Stimulated activated CD8-positive, alpha-beta memory T cell treated with anti-CD3 and anti-CD28 coated beads, Interleukin-7, amount 100 ng/mL, for 1 hour (primary cell): ENCODE measurements at regions not wholly inside any gene's neighbourhood (a gene's known extent, or its start where the extent isn't known, plus 50 kb on each side); places are given as distances from the start of the nearest gene placed in this dataset.

ENCODE experiments used
- DNase-seq, 2 donors: peaks; one replicate each; pipeline ENCODE4 v3.0.0-alpha.2; 2020; ENCODE audit warnings: low read depth in 2 of 2

- no peak for DNase-seq
These were observed 679.8 kb downstream of the CETN3 start for GRCh38 chr5:89729623-89730301.

- no peak for DNase-seq
These were observed 680.8 kb downstream of the CETN3 start for GRCh38 chr5:89728750-89729149.

- DNase-seq: no peak
These were observed 681.4 kb downstream of the CETN3 start for GRCh38 chr5:89728134-89728533.

GRCh38 chr5:89724379-89725095 lies 685.0 kb downstream of the CETN3 start:
- no peak for DNase-seq

GRCh38 chr5:89723907-89724306 lies 685.6 kb downstream of the CETN3 start:
- DNase-seq: no peak

GRCh38 chr5:89722538-89722937 lies 687.0 kb downstream of the CETN3 start:
- no peak for DNase-seq

GRCh38 chr5:89721931-89722330 lies 687.6 kb downstream of the CETN3 start:
- DNase-seq: no peak

- no peak for DNase-seq
These were observed 688.2 kb downstream of the CETN3 start for GRCh38 chr5:89721353-89721752.

GRCh38 chr5:89712134-89712700 lies 697.3 kb downstream of the CETN3 start:
- DNase-seq: no peak

GRCh38 chr5:89711526-89711925 lies 698.0 kb downstream of the CETN3 start:
- no peak for DNase-seq

GRCh38 chr5:89710006-89710405 lies 699.5 kb downstream of the CETN3 start:
- DNase-seq: no peak

- DNase-seq: no peak
These were observed 701.7 kb downstream of the CETN3 start for GRCh38 chr5:89707891-89708290.

GRCh38 chr5:89706731-89707130 lies 702.8 kb downstream of the CETN3 start:
- DNase-seq: no peak

GRCh38 chr5:89703817-89704216 lies 705.7 kb downstream of the CETN3 start:
- DNase-seq: no peak

- no peak for DNase-seq
These were observed 711.5 kb downstream of the CETN3 start for GRCh38 chr5:89698028-89698427.

GRCh38 chr5:89697581-89697980 lies 712.0 kb downstream of the CETN3 start:
- DNase-seq: no peak

GRCh38 chr5:89695371-89695770 lies 714.2 kb downstream of the CETN3 start:
- DNase-seq: no peak

- DNase-seq: no peak
These were observed 715.5 kb downstream of the CETN3 start for GRCh38 chr5:89694026-89694550.

- DNase-seq: no peak
These were observed 719.2 kb downstream of the CETN3 start for GRCh38 chr5:89690331-89690730.

GRCh38 chr5:89686081-89686765 lies 723.3 kb downstream of the CETN3 start:
- no peak for DNase-seq

GRCh38 chr5:89676634-89677033 lies 732.9 kb downstream of the CETN3 start:
- no peak for DNase-seq

GRCh38 chr5:89673019-89673418 lies 736.5 kb downstream of the CETN3 start:
- no peak for DNase-seq
